Adrenal gland (tissue), 5 donors: ENCODE measurements at regions not wholly inside any gene's neighbourhood (a gene's known extent, or its start where the extent isn't known, plus 50 kb on each side); places are given as distances from the start of the nearest gene placed in this dataset.

Source experiments
- CTCF ChIP-seq, 6 experiments: fragments of 450-650 bp in 4 of 6; fragments of 200-600 bp in 2 of 6; sonication (generic) in 1 of 6; IDR thresholded peaks; 1 replicate in 5 of 6; 2 replicates in 1 of 6; pipeline versions ENCODE4 v1.5.1 to v1.8.0; 2016 to 2021; ENCODE audit warnings: antibody characterized with exemption in 6 of 6, mild to moderate bottlenecking in 2 of 6, moderate library complexity in 1 of 6
- POLR2A ChIP-seq, 2 donors: fragments of 450-650 bp; IDR thresholded peaks; one replicate each; pipeline ENCODE4 v1.6.1; 2017; ENCODE audit warnings: antibody characterized with exemption in 2 of 2, mild to moderate bottlenecking in 2 of 2, moderate library complexity in 1 of 2
- donor health status: DM: no; HTN: no; CAD: no.

GRCh38 chr2:58951722-58952121 is 710.6 kb upstream of the FANCL start:
- TF ChIP-seq CTCF (IDR thresholded peaks at IDR 0.05) (no peak), POLR2A (IDR thresholded peaks at IDR 0.05) (no peak)
